GM12874 (cell line): ENCODE measurements at regions not wholly inside any gene's neighbourhood (a gene's known extent, or its start where the extent isn't known, plus 50 kb on each side); places are given as distances from the start of the nearest gene placed in this dataset.

ENCODE experiments used
- CTCF ChIP-seq: IDR thresholded peaks from 2 replicates; pipeline ENCODE4 v1.5.1; 2011; ENCODE audit warnings: low read depth, mild to moderate bottlenecking, control low read depth, low read length, moderate library complexity; ENCODE audit not compliant: insufficient read depth

GRCh38 chr4:144556636-144557035 is 89.3 kb upstream of the HHIP start:
- no peak for TF ChIP-seq CTCF

GRCh38 chr4:144557404-144557803 is 88.6 kb upstream of the HHIP start:
- TF ChIP-seq CTCF, result no peak

- 0 out of 2 replicates have a peak, but pooled peaks have one; percentile 1 for TF ChIP-seq CTCF
These were observed 83.8 kb upstream of the HHIP start for GRCh38 chr4:144562019-144562705.

- TF ChIP-seq CTCF, result no peak
These were observed 81.6 kb upstream of the HHIP start for GRCh38 chr4:144564358-144564757.

- no peak for TF ChIP-seq CTCF
These were observed 80.3 kb upstream of the HHIP start for GRCh38 chr4:144565527-144566195.

- TF ChIP-seq CTCF, result peak; percentile 31
These were observed 73.3 kb upstream of the HHIP start for GRCh38 chr4:144572660-144573059.

GRCh38 chr4:144574000-144574399 is 72.0 kb upstream of the HHIP start:
- no peak for TF ChIP-seq CTCF
